Upper lobe of right lung (tissue), 1 donor: ENCODE measurements at regions not wholly inside any gene's neighbourhood (a gene's known extent, or its start where the extent isn't known, plus 50 kb on each side); places are given as distances from the start of the nearest gene placed in this dataset.

Source experiments
- ATAC-seq: fragments of 200-7000 bp; cut with Tn5 transposase; one replicate; pipeline ENCODE4 v1.9.1; 2020; ENCODE audit warnings: mild to moderate bottlenecking, moderate library complexity
- DNase-seq: peaks from one replicate; pipeline ENCODE4 v3.0.0-alpha.2; 2020
- H3K27ac ChIP-seq: fragments of 200-600 bp; one replicate; pipeline ENCODE4 v1.8.0; 2022
- H3K27me3 ChIP-seq: fragments of 200-600 bp; one replicate; pipeline ENCODE4 v1.8.0; 2022; ENCODE audit warnings: mild to moderate bottlenecking
- H3K36me3 ChIP-seq: fragments of 200-600 bp; one replicate; pipeline ENCODE4 v1.8.0; 2022
- H3K4me1 ChIP-seq: fragments of 200-600 bp; one replicate; pipeline ENCODE4 v1.8.0; 2022
- H3K4me3 ChIP-seq: fragments of 200-600 bp; one replicate; pipeline ENCODE4 v1.8.0; 2022; ENCODE audit warnings: mild to moderate bottlenecking
- H3K9me3 ChIP-seq: fragments of 200-600 bp; one replicate; pipeline ENCODE4 v1.8.0; 2022
- intact Hi-C: fragments of 100-400 bp; cut with DNase I; formaldehyde crosslinking; loops from one replicate; pipeline ENCODE4 v1.11.0; 2022
- TF ChIP-seq, protein P1 (sequence below): fragments of 200-600 bp; IDR thresholded peaks from one replicate; pipeline ENCODE4 v1.8.0; 2022; ENCODE audit warnings: antibody characterized with exemption
- donor health status: DM: no; HTN: yes; CAD: no; lungs with severe emphysema.

DNA sequence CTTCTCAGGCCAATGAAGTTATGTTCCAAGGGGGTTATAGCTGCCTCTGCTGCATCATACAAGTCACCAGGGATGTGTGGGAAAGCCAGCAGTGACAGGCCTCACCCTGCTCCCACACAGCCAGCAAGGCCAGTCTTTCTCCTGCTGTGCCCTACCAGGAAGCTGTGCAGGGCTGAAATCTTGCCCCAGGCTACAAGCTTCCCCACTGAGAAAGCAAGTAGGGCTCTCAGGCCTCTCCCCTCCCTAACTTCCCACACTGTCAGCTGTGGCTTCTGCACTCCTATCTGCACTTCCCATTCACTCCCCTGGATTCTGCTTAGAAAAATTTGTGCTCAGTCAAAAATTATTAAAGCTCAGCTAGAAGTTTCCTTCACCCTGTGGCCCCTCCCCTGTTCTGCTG, 611.2 kb upstream of the ZNF608 start:
- no peaks in the 10 kb centered on the region for H3K27me3 ChIP-seq
- DNase-seq (no peak), ATAC-seq (no peak)
- H3K36me3 ChIP-seq: no peaks in the 10 kb centered on the region
- no peak overlapping the region for H3K4me3 ChIP-seq
- H3K9me3 ChIP-seq: no peaks in the 10 kb centered on the region
- H3K4me1 ChIP-seq: no peaks in the 10 kb centered on the region
- intact Hi-C loops: no loop called here
- TF ChIP-seq, protein P1, sequence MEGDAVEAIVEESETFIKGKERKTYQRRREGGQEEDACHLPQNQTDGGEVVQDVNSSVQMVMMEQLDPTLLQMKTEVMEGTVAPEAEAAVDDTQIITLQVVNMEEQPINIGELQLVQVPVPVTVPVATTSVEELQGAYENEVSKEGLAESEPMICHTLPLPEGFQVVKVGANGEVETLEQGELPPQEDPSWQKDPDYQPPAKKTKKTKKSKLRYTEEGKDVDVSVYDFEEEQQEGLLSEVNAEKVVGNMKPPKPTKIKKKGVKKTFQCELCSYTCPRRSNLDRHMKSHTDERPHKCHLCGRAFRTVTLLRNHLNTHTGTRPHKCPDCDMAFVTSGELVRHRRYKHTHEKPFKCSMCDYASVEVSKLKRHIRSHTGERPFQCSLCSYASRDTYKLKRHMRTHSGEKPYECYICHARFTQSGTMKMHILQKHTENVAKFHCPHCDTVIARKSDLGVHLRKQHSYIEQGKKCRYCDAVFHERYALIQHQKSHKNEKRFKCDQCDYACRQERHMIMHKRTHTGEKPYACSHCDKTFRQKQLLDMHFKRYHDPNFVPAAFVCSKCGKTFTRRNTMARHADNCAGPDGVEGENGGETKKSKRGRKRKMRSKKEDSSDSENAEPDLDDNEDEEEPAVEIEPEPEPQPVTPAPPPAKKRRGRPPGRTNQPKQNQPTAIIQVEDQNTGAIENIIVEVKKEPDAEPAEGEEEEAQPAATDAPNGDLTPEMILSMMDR: no peak
- no peak overlapping the region for H3K27ac ChIP-seq

DNA sequence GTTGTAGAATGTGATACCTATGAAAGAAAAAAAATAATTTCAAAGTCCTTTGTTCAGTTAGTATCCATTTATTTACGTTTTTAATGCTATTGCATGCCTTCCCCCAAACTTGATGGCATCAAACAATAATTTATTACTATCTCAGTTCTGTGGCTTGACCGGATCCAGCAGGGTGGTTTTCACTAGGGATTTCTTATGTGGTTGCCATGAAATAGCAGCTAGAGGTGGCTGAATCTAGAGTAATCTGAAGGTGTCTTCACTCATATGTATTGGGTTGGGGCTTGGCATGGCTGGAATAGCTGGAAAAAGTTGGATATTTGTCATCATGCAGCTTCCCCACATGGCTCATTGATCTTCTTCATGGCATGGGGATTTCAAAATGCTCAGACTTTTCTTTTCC, 619.3 kb upstream of the ZNF608 start:
- DNase-seq: no peak
- intact Hi-C loops: no loop called here
- Histone ChIP-seq H3K27ac (no peak overlapping the region), H3K27me3 (no peaks in the 10 kb centered on the region), H3K9me3 (no peaks in the 10 kb centered on the region), H3K4me3 (no peak overlapping the region), H3K4me1 (no peaks in the 10 kb centered on the region), H3K36me3 (no peaks in the 10 kb centered on the region)
- ATAC-seq: no peak
- TF ChIP-seq, protein P1: no peak

DNA sequence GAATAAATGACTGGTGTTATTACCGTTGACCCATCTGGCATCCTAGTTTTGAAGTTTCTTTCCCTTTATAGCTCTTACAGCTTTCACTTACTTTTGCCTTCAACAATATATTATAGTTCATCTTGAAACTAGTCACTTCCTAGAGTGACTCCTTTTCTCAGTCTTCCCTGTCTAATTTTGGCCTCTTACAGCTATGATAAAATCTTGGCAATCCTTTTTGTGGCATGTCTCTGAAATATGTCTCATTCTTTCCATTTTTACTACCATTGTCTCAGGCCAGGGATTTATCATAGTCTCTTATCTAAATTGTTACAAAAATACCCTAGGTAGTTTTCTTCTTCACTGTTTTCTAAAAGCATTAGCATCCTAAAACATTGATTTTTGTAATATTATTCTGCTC, 621.3 kb upstream of the ZNF608 start:
- ATAC-seq: no peak
- TF ChIP-seq, protein P1: no peak
- DNase-seq: no peak

DNA sequence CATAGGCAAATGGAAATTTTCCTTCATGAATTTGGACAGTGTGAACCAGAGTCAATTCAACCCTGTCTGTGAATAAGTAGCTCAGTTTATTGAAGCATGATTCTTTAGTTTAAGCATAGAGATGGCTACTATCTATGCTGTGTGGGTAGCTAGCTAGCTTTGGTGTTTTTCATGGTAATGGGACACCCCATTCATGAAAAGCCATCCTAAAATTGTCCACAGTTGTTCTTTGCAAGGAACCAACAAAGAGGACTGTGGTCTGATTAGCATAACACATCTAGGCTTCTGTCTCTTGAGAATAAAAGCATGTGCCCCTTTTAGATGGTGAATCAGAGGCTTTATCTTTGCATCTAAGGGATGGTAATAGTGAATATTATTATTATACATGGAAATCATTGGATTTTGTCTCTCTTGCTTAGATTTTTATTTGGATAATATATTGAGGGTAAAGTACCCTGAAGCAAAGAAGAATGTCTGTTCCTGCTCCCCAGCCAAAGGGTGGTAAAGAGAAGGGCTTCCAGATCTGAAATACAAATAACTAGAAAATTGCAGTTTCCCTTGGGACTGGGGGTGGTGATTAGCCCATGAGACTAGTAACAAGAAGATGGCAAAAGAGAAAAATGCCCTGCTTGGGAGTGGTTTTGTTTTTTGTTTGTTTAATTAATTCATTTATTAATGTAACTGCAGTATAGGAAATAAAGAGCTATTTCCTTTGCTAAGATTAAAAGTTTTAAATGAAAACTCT, 624.2 kb upstream of the ZNF608 start:
- Histone ChIP-seq H3K4me1 (no peaks in the 10 kb centered on the region), H3K27me3 (no peaks in the 10 kb centered on the region), H3K4me3 (no peak overlapping the region), H3K9me3 (no peaks in the 10 kb centered on the region), H3K27ac (no peak overlapping the region), H3K36me3 (no peaks in the 10 kb centered on the region)
- TF ChIP-seq, protein P1: no peak
- intact Hi-C loops: no loop called here
- DNase-seq: no peak
- no peak for ATAC-seq

More for the DNA sequence above, 621.3 kb upstream of the ZNF608 start:
- H3K27ac ChIP-seq: no peak overlapping the region
- H3K36me3 ChIP-seq: no peaks in the 10 kb centered on the region
- intact Hi-C loops: no loop called here
- H3K4me1 ChIP-seq: no peaks in the 10 kb centered on the region
- H3K4me3 ChIP-seq: no peak overlapping the region
- H3K9me3 ChIP-seq: no peaks in the 10 kb centered on the region
- H3K27me3 ChIP-seq: no peaks in the 10 kb centered on the region

DNA sequence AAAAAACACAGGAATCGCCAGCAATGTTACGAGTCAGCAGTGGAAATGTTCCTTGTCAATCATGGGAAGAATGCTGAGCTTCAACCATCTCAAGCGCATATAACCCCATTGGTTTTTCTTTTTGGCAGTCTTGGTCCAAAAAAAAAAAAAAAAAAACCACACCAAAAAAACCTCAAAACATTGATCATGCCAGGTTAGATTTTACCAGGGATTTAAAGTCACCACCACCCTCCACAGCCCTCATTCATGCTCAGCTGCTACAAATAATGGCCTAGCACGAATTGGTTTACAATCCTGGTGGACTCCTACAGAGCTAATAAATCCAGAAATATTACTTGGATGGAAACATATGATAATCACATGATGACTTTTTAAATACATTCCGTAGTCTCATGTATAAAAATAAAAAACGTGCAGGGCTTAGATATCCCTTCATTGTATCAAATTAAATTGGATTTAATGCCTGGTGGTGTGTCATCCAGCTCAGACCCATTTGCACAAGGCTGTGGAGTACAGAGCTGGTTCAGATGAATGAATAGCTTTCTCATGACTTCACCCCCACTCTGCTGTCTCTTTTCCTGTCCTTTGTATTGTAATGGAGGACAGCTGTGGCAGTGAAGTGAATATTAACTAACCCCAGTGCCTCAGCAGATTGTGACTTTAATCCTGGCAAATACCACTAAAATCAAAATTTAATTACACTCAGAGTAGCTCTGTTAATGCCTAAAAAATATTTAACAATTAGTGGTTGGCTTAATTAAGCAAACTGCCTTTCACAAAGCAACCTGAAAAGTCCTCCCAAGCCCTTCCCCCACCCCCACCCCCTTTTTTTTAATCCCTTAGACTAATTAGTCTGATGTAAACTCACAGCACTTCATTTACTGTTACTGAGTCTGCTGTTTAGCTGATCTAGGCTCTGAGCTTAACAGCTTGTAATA, 626.5 kb upstream of the ZNF608 start:
- DNase-seq (no peak), ATAC-seq (no peak)
- TF ChIP-seq, protein P1: no peak

More for the DNA sequence above, 626.5 kb upstream of the ZNF608 start:
- intact Hi-C loops: no loop called here
- Histone ChIP-seq H3K27ac (no peak overlapping the region), H3K4me3 (no peak overlapping the region), H3K27me3 (no peaks in the 10 kb centered on the region), H3K4me1 (no peaks in the 10 kb centered on the region), H3K36me3 (no peaks in the 10 kb centered on the region), H3K9me3 (no peaks in the 10 kb centered on the region)
